Left ventricle myocardium superior (tissue), 1 donor: ENCODE measurements at regions not wholly inside any gene's neighbourhood (a gene's known extent, or its start where the extent isn't known, plus 50 kb on each side); places are given as distances from the start of the nearest gene placed in this dataset.
"Not testable (repeated sequence)": the region's sequence is repeated elsewhere in the genome, so short reads cannot be mapped to it uniquely, and the experiment has no call there.

ENCODE experiments used
- ATAC-seq: fragments of 200-7000 bp; cut with Tn5 transposase; one replicate; pipeline ENCODE4 v1.9.1; 2020; ENCODE audit warnings: mild to moderate bottlenecking, moderate library complexity
- DNase-seq: peaks from one replicate; pipeline ENCODE4 v3.0.0-alpha.2; 2020
- intact Hi-C: fragments of 100-400 bp; cut with micrococcal nuclease; formaldehyde crosslinking; loops from one replicate; pipeline ENCODE4 v1.11.0; 2022
- donor health status: DM: no; HTN: yes; CAD: no; lungs with severe emphysema.

DNA sequence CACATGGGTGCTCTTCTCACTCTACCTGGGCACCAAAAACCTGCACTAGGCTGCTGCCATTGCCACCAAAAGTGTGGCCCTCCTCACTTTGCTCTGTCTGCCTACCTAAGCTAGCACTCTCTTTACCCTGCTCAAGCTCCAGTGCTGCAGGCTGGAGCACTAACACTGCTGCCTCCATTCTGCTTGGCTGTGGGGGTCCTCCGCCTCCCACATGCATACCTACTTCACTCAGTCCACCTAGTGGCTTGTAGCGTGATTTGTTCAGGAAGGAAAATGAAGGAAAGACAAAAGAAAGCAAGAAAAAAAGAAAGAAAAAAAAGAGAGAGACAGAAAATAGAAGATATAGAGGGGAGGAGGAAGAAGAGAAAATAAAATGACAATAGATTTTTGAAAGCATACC lies 1339.4 kb upstream of the CHAC2 start:
- no peak for ATAC-seq
- intact Hi-C loops = no loop called here
- no peak for DNase-seq

DNA sequence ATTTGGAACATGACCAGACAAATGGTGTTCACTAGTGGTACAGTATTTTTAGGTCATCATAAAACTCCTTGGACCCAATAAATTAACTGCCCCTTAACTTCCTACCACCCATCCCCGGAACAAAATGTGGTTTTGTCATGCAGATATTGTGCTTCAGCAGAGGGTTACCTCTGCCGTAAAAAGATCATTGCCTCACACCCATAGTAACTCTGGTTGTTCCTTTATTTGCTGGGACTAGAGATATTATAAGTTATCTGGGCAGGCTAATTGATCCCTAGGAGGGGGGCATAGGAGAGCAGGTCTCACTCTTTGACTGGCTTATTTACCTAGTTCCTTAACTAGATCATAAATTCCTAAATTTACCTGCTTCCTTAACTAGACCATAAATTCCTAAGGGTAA lies 1343.9 kb upstream of the CHAC2 start:
- no peak for ATAC-seq
- intact Hi-C loops = no loop called here
- no peak for DNase-seq

DNA sequence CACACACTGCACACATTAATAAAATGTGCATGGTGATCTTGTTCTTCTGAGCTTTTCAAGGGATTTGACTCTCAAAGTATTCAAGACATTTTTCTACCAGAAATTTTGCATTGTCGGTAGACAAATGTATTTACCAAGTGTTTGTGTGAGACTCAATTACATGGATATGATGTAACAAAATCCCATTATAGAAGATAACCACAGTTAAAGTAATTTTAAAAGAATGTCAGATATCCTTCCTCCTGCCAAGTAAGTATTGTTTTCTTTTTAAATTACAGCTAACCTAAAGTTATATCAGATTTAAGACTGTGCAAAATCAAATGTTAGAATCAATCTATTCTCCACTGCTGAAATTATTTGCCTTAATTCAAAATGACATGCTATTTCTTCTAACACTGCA lies 1344.5 kb upstream of the CHAC2 start:
- intact Hi-C loops = no loop called here
- ATAC-seq (no peak), DNase-seq (no peak)

DNA sequence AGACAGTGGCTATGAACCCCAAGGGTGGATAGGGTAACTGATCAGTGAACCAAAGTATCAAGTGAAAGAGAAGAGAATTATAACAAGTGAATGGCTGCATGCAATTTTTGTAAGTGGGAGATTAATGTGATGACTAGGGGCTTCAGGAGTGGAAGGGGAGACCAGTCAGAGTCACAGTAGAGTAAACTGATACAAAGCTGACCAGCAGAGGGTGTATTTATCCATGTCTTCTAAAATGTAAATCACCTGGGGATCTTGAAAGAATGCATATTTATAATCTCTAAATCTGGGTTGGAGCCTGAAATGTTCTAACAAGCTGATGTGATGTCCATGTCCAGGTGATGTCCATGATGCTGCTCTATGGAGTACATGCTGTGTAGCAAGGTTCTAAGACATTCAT lies 1351.3 kb upstream of the CHAC2 start:
- DNase-seq (no peak), ATAC-seq (no peak)
- intact Hi-C loops = no loop called here

DNA sequence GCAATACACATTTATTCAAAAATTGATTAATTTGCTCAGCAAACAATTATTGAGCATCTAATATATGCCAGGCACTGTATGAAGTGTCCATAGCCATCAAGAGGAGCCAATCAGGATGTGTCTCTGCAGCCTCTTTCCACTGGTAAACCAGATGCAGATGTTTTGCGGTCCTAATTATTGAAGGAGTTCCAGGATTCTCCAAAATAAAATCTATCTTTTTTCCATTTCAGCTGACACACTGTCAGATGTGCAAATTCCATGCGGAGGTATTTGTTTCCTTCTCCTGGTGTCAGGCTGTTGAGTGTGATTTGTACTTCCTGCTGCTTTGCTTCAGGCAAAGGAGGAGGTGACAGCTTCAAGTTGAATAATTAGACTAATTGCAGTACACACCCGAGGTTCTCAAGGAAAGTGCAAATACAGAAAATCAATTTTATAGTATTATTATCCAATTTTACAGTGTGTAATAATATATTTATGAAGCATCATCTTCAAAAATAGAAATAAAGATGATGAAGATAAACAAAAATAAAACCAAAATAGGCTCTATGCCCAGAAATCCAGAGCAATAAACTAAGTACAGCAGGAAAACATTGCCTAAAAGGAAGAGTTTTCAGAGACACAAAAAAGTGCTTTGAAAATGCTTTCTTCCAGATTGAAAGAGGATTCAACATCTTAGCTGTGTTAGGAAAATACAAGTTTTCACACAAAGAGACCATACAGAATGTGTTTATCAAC lies 1352.9 kb upstream of the CHAC2 start:
- intact Hi-C loops = no loop called here
- ATAC-seq = no peak
- no peak for DNase-seq

DNA sequence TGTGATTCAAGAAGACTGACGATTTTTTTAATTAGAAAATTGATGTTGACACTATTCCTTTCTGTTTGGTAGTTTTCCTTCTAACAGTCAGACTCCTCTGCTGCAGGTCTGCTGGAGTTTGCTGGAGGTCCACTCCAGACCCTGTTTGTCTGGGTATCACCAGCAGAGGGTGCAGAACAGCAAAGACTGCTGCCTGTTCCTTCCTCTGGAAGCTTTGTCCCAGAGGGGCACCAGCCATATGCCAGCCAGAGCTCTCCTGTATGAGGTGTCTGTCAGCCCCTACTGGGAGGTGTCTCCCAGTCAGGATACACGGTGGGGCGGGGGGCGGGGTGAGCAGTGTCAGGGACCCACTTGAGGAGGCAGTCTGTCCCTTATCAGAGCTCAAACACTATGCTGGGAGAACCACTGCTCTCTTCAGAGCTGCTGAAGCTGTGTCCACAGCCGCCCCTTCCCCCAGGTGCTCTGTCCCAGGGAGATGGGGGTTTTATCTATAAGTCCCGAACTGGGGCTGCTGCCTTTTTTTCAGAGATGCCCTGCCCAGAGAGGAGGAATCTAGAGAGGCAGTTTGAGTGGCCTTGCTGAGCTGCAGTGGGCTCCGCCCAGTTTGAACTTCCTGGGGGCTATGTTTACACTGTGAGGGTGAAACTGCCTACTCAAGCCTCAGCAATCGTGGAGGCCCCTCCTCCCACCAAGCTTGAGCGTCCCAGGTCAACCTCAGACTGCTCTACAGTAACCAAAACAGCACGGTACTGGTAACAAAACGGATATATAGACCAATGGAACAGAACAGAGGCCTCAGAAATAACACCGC lies 1358.1 kb upstream of the CHAC2 start:
- not testable (repeated sequence) for DNase-seq

DNA sequence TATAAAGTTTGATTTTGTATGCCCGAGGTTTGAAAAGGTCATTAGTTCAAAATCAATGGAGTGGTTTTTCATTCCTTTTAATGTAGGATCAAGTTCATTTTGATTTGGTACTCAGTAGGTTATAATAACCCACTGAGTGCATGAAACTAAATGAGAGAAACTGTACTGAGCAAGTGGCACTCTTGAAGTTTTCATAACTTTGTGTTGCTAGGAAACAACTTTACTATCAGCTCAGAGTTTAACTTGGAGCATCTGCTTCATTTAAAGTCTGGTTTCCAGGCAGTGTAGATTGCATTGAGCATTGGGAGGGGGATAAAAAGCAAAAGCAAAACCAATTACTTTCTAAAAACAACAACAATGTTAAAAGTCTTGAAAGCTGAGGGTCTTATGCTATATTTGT lies 1361.6 kb upstream of the CHAC2 start:
- ATAC-seq = peak; percentile 77
- intact Hi-C loops = no loop called here

More for the DNA sequence above, 1358.1 kb upstream of the CHAC2 start:
- intact Hi-C loops, ATAC-seq: not testable (repeated sequence)

DNA sequence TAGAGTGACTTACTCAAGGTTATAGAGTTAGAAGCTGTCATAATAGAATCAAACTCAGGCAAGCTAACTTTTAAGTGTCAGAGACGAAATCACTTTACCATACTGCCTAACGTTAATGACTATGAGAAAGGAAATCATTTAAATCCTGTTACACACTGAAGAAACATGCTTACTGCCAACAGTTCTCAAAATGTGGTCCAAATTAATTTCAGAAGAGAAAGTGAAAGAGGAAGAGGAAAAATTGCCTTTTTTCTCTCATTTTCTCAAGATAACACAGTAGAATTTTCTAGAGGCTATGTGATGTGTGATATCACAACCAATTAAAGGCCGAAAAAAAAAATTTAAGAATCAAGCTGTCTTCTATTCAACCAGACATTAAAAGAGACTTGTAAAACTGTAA lies 1362.7 kb upstream of the CHAC2 start:
- ATAC-seq (no peak), DNase-seq (no peak)
- intact Hi-C loops = no loop called here

More for the DNA sequence above, 1361.6 kb upstream of the CHAC2 start:
- no peak for DNase-seq

DNA sequence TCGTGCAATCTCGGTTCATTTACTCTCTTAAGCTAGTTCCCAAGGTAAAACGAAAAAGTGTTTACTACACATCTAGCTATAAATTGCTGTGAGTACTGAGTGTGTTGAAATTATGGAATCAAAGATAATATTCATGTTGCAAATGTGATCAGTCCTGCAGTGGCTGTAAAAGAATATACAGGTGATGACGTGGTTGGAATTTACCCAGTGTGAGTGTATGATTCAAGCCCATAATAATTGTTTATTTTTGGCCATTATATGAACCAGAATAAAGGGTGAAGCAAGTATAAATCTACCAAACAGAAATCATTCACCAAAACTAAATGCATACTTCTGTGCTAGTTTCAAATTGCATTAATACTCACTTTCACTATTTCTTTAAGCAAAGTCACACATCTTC lies 1363.6 kb upstream of the CHAC2 start:
- no peak for ATAC-seq
- no peak for DNase-seq
- intact Hi-C loops = no loop called here

DNA sequence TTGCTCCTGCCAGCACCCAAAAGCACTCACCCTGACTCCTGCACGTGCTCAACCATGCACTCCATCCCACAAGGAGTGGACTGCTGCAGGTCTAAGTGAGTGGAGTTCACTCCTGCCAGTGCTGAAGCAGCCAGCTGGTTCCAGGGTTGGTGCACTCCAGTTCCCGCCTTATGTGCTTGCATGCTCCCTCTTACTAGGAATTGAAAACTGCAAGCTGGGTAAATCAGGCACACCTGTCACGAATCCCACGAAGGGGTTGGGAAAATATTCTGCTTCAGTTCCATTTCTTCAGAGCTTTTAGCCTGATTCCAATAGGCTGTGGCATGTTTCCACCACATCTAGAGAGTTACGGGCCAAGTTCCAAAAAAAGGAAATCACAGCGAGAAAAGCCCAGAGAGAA lies 1365.5 kb upstream of the CHAC2 start:
- ATAC-seq = no peak
- intact Hi-C loops = no loop called here
- no peak for DNase-seq

DNA sequence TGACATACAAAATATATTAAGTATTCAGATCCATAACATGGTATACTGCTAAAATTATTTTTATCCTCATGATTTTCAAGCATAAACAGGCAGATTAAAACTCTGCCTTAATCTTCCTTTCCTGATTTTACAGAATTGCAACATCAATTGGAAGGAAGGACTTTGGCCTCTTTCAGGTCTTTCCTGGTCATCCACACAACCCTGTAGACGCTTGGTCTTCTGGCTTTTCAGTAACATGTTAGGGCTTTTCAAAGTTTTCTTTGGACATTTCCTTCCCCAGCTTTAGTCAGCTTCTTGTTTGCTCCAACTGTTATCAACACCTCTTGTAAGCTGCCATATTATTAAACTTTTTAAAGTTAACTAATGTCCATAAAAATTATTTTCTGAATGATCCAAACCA lies 1364.9 kb upstream of the NRXN1 start:
- ATAC-seq (peak; percentile 67), DNase-seq (no peak)
- intact Hi-C loops = no loop called here

DNA sequence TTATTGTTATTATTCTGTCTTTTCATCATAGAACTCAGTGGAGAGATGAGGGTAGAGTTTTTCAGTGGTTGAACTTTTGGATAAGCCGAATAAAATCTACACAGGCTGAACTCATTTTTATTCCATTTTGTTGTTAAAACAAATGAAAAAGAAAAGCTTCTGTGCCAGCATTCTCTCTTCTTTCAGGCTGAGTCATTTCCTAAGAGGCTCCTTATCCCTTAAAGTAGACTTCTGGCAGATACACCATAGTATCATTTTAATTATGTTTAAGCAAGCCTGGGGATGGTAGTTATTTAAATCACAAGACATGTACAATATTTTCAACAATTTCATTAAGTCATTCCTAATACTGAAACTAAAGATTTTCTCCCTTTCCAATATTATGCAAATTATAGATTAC lies 1364.0 kb upstream of the NRXN1 start:
- intact Hi-C loops = no loop called here
- DNase-seq (no peak), ATAC-seq (peak; percentile 51)

DNA sequence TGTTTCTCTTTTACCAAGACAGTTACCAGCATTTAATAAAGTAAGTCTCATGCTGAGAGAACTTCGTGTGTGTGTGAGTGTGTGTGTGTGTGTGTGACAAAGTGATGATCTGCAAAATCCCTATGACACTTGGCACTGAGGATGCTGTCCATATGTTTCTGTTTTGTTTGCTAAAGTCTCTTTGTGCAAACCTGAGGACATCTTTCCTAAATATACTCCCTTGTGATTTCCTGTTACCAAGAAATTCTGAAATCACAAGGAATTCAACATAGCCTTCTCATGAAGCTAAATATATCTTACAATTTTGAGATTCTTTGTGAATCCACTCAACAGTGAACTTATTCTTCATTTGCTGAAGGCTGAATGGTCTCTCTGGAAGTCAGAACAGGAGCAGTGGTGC lies 1359.7 kb upstream of the NRXN1 start:
- intact Hi-C loops = no loop called here
- ATAC-seq (no peak), DNase-seq (no peak)

DNA sequence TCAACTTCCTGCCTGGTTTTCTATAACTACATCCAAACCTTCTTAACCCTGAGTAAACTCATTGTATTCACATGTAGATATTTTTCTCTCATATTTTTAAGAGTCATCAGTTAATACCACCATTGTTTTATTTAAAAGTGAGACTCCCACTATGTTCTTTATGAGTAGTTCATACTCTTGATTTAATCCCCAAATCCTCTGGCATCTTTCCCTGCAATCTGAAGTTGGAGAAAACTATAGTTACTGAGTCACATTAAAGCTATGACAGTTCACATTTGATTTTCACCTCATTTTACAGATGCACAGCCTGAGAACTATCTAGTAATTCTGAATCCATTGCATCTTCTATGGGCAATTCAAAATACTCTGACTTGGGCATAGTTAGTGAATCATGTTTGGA lies 1358.7 kb upstream of the NRXN1 start:
- intact Hi-C loops = no loop called here
- ATAC-seq (no peak), DNase-seq (no peak)

DNA sequence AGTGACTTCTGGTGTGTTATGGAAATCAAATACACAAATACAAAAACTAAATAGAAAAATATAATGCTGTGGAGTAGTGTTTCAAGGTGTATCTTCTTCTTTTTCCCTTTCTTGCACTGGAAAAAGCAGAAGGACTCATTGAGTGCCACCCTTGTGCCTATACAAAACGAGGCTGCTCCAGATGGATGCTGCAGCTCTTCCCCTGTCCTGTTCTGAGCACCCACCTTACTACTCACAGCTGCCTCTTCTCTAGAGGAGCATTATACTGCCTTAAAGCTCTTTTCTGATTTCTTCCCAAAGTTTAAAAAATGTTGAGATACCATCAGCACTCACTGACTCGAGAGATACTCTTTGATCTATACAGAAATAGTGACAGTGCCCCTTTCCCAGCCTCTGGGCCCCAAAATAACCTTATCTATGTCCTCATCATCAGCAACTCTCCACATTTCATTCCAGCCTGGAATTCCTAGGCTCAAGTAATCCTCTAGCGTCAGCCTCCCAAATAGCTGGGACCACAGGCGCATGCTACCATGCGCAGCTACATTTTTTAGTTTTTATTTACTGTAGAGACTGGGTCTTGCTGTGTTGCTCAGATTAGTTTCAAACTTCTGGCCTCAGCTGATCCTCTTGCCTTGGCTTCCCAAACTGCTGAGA lies 1356.1 kb upstream of the NRXN1 start:
- DNase-seq (no peak), ATAC-seq (no peak)
- intact Hi-C loops = no loop called here

DNA sequence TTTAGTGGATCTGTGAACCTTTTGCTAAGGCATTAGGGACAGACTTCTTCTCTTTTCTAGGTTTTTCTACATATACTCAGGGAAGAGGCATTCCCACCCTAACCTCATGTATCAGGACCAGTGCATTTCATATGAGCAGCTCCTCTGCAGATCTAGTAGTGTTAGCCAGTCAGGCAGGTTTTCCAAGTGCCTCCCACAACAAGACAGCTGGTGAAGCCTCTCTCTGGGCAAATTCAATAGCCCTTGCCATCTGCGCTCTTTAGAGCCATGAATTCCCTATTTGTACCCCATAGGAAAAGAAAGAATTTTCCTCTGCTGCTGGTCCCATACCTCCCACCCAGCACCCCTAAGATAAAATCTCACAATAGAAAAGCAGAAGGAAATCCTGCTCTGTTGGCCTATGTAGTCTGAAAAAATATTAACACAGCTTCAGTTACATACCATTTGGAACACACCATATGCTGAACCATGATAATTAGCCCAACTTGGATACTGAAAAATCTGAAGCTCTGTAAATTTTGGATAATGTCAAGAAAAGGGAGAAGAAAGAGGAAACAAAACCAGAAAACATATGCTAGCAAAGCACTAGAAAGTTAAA lies 1354.6 kb upstream of the NRXN1 start:
- ATAC-seq (no peak), DNase-seq (no peak)
- intact Hi-C loops = no loop called here

DNA sequence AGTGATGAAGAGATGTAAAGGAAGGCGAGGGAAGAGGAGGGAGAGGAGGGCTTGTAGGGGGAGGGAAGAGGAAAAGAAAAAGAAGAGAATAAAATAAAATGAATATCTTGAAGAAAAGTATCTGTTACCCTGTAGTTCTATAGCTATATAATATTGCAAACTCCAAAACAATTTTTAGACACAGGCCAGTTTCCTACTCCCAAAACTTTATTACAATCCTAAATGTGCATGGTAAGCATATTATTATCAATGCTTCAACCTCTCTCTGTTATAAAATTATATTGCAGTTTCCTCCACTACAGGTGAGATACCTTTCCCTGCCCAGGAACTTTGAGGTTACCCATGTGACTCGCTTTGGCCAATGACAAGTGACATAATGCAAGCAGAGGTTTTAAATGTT lies 1351.6 kb upstream of the NRXN1 start:
- ATAC-seq (no peak), DNase-seq (no peak)
- intact Hi-C loops = no loop called here

DNA sequence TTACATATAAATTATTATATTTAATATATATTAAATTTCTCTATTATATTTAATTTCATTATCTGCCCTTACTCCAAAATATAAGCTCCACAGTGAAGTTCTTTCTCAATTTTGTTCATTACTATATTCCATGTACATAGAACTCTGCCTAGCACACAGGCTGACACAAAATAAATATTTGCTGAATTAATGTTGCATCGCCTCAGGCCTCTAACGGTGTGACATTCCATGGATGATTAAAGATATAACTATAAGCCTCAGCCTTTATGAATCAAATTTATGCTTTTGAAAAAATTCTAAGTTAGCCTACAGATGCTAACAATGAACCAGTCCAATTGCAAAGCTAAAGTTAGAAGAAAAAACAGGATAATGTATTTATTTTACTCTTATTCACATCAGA lies 1337.2 kb upstream of the NRXN1 start:
- intact Hi-C loops = no loop called here
- ATAC-seq (no peak), DNase-seq (no peak)

DNA sequence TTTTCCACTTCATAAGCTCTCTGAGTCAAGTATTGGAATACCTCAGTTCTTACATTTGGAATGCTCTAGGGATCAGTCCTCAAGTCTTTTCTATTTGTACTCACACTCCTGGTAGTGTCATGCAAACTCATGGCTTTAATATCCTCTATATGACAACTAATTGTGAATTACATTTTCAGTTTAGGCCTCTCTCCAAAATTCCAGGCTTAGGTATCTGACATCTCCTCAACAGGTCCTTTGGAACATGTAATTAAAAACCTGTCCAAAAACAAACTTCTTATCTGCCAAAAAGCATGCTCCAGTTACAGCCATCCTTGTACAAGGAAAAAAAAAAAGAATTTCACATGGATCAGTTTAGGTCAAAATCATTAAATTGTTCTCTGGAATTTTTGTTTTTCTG lies 1336.2 kb upstream of the NRXN1 start:
- intact Hi-C loops = no loop called here
- DNase-seq = no peak
- ATAC-seq = no peak

DNA sequence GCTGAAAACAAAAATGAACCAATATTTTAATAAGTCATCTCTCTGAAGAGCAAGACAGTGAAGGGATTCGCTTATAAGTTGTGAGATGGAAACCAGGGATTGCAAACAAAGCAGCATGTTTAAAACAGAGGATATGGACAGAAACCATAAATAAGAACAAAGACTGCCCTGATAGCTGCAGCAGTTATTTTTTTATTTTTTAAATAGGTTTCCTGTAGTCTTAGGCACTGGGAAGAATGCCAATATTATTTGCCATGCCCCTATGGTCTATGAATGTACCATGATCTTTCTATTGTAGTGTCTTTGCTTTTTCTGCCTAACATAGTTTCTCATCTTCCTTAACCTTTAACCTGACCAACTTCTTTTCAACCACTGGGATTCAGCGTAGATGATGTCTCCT lies 1334.0 kb upstream of the NRXN1 start:
- intact Hi-C loops = no loop called here
- no peak for ATAC-seq
- no peak for DNase-seq
